ENCODE measurements at regions not wholly inside any gene's neighbourhood (a gene's known extent, or its start where the extent isn't known, plus 50 kb on each side); places are given as distances from the start of the nearest gene placed in this dataset.
"Not testable (repeated sequence)": the region's sequence is repeated elsewhere in the genome, so short reads cannot be mapped to it uniquely, and the experiment has no call there.

- not testable (repeated sequence) for DNase-seq
Observed at GRCh38 chr5:44756097-44756496, 52.6 kb upstream of the MRPS30 start.

- no peak for DNase-seq
Observed at GRCh38 chr5:44747396-44747795, 61.4 kb upstream of the MRPS30 start.

GRCh38 chr5:44740660-44741059 is 68.1 kb upstream of the MRPS30 start:
- DNase-seq: no peak

- DNase-seq: no peak
Observed at GRCh38 chr5:44729536-44729935, 79.2 kb upstream of the MRPS30 start.

GRCh38 chr5:44727100-44727499 is 81.6 kb upstream of the MRPS30 start:
- DNase-seq: no peak

- no peak for DNase-seq
Observed at GRCh38 chr5:44719856-44720255, 88.9 kb upstream of the MRPS30 start.

- no peak for DNase-seq
Observed at GRCh38 chr5:44714871-44715561, 93.7 kb upstream of the MRPS30 start.

- DNase-seq: no peak
Observed at GRCh38 chr5:44713446-44713845, 95.3 kb upstream of the MRPS30 start.

GRCh38 chr5:44711901-44712300 is 96.8 kb upstream of the MRPS30 start:
- DNase-seq: no peak

GRCh38 chr5:44708602-44709001 is 100.1 kb upstream of the MRPS30 start:
- DNase-seq: no peak

- no peak for DNase-seq
Observed at GRCh38 chr5:44707721-44708120, 101.0 kb upstream of the MRPS30 start.

GRCh38 chr5:44697025-44697424 is 111.7 kb upstream of the MRPS30 start:
- no peak for DNase-seq

GRCh38 chr5:44695259-44695658 is 113.5 kb upstream of the MRPS30 start:
- DNase-seq: no peak

- no peak for DNase-seq
Observed at GRCh38 chr5:44691802-44692201, 116.9 kb upstream of the MRPS30 start.

GRCh38 chr5:44681906-44682305 is 126.8 kb upstream of the MRPS30 start:
- no peak for DNase-seq

- DNase-seq: no peak
Observed at GRCh38 chr5:44679214-44679613, 129.5 kb upstream of the MRPS30 start.

GRCh38 chr5:44675296-44675695 is 133.5 kb upstream of the MRPS30 start:
- no peak for DNase-seq

- no peak for DNase-seq
Observed at GRCh38 chr5:44674461-44674860, 134.3 kb upstream of the MRPS30 start.

GRCh38 chr5:44668471-44668870 is 140.3 kb upstream of the MRPS30 start:
- not testable (repeated sequence) for DNase-seq

GRCh38 chr5:44665101-44665701 is 143.5 kb upstream of the MRPS30 start:
- DNase-seq: no peak

GRCh38 chr5:44664711-44665100 is 144.0 kb upstream of the MRPS30 start:
- no peak for DNase-seq

- DNase-seq: no peak
Observed at GRCh38 chr5:44663991-44664710, 144.6 kb upstream of the MRPS30 start.

- DNase-seq: no peak
Observed at GRCh38 chr5:44661851-44662250, 146.9 kb upstream of the MRPS30 start.

GRCh38 chr5:44660251-44660650 is 148.5 kb upstream of the MRPS30 start:
- DNase-seq: no peak
